SK-N-SH (cell line): ENCODE measurements at regions not wholly inside any gene's neighbourhood (a gene's known extent, or its start where the extent isn't known, plus 50 kb on each side); places are given as distances from the start of the nearest gene placed in this dataset.

ENCODE experiments used
- CTCF ChIA-PET: fragments of 300-600, 350-600 bp; formaldehyde crosslinking; extraction: SDS; loops from one replicate; lab custom pipeline; 2021; lab: Yijun Ruan, JAX
- POLR2A ChIA-PET: fragments of 350-600 bp; sonication (Branson Sonifier 250); formaldehyde crosslinking; extraction: SDS; loops from one replicate; lab custom pipeline; 2020; ENCODE audit warnings: antibody characterized with exemption, inconsistent platforms; lab: Yijun Ruan, JAX
- DNase-seq: peaks from one replicate; pipeline ENCODE4 v3.0.0; 2012
- H2AFZ ChIP-seq: fragments of 200-600 bp; sonication (generic); 2 replicates; pipeline ENCODE4 v1.8.1; 2016; ENCODE audit warnings: antibody characterized with exemption, mild to moderate bottlenecking, low read depth
- H3F3A ChIP-seq: fragments of 200-600 bp; sonication (generic); replicated peaks from 2 replicates; pipeline ENCODE3; 2016; ENCODE audit warnings: antibody characterized with exemption, mild to moderate bottlenecking; ENCODE audit not compliant: insufficient read depth
- H3K27ac ChIP-seq, 2 experiments: fragments of 200-500 bp in 1 of 2; fragments of 200-600 bp in 1 of 2; sonication (Bioruptor generic) in 1 of 2; sonication (generic), shearing (Covaris generic) in 1 of 2; 2 replicates each; pipeline versions ENCODE4 v1.5.1 to v1.6.1; 2014 to 2016; ENCODE audit warnings: low read depth in 2 of 2, inconsistent platforms in 1 of 2, low read length in 1 of 2, mild to moderate bottlenecking in 1 of 2, mixed read lengths in 1 of 2
- H3K27me3 ChIP-seq: fragments of 200-600 bp; sonication (generic), shearing (Covaris generic); 2 replicates; pipeline ENCODE4 v1.6.1; 2016; ENCODE audit warnings: mixed run types; ENCODE audit not compliant: insufficient read depth
- H3K36me3 ChIP-seq, 2 experiments: fragments of 200-500 bp in 1 of 2; fragments of 200-600 bp in 1 of 2; sonication (Bioruptor generic) in 1 of 2; sonication (generic) in 1 of 2; replicated peaks in 1 of 2; 2 replicates each; pipeline versions ENCODE3 to v1.5.1; 2014 to 2016; ENCODE audit warnings: low read length in 1 of 2, mild to moderate bottlenecking in 1 of 2; ENCODE audit not compliant: insufficient read depth in 2 of 2, control insufficient read depth in 1 of 2
- H3K4me1 ChIP-seq, 2 experiments: fragments of 200-500 bp in 1 of 2; fragments of 200-600 bp in 1 of 2; sonication (Bioruptor generic) in 1 of 2; sonication (generic), shearing (Covaris generic) in 1 of 2; 2 replicates each; pipeline versions ENCODE4 v1.5.1 to v1.6.1; 2014 to 2016; ENCODE audit warnings: low read depth in 1 of 2, low read length in 1 of 2, mixed run types in 1 of 2; ENCODE audit not compliant: insufficient read depth in 2 of 2, control insufficient read depth in 1 of 2
- H3K4me2 ChIP-seq: fragments of 200-600 bp; sonication (generic), shearing (Covaris generic); 2 replicates; pipeline ENCODE4 v1.6.1; 2017; ENCODE audit warnings: mixed run types
- H3K4me3 ChIP-seq, 2 experiments: fragments of 200-500 bp in 1 of 2; fragments of 200-600 bp in 1 of 2; sonication (Bioruptor generic) in 1 of 2; sonication (generic), shearing (Covaris generic) in 1 of 2; 2 replicates each; pipeline versions ENCODE4 v1.5.1 to v1.8.1; 2014 to 2016; ENCODE audit warnings: low read depth in 2 of 2, inconsistent platforms in 1 of 2, low read length in 1 of 2, mild to moderate bottlenecking in 1 of 2, mixed read lengths in 1 of 2, moderate library complexity in 1 of 2
- H3K79me2 ChIP-seq: fragments of 200-600 bp; sonication (generic); 2 replicates; pipeline ENCODE4 v1.8.1; 2017; ENCODE audit warnings: mild to moderate bottlenecking; ENCODE audit not compliant: insufficient read depth
- H3K9ac ChIP-seq: fragments of 200-600 bp; sonication (generic); 2 replicates; pipeline ENCODE4 v1.6.1; 2017; ENCODE audit warnings: mixed run types
- H3K9me2 ChIP-seq: fragments of 200-600 bp; sonication (generic); 2 replicates; pipeline ENCODE4 v1.6.1; 2017; ENCODE audit warnings: mixed run types
- H3K9me3 ChIP-seq: fragments of 200-600 bp; sonication (generic); 2 replicates; pipeline ENCODE4 v1.6.1; 2017; ENCODE audit warnings: mixed run types, mild to moderate bottlenecking, moderate library complexity
- H4K20me1 ChIP-seq: fragments of 200-600 bp; sonication (generic); 2 replicates; pipeline ENCODE4 v1.6.1; 2017; ENCODE audit warnings: mild to moderate bottlenecking, mixed run types; ENCODE audit not compliant: insufficient read depth
- EP300 ChIP-seq, 2 experiments: IDR thresholded peaks; 2 replicates each; pipeline versions ENCODE4 v1.4.0 to v1.6.1; 2012; ENCODE audit warnings: borderline replicate concordance in 1 of 2, low read depth in 1 of 2, low read length in 1 of 2
- EZH2phosphoT487 ChIP-seq: fragments of 200-600 bp; sonication (generic); IDR thresholded peaks from 2 replicates; pipeline ENCODE4 v1.6.1; 2017; ENCODE audit warnings: low read depth, mixed run types, mild to moderate bottlenecking, antibody characterized with exemption, moderate library complexity, borderline replicate concordance
- FOSL2 ChIP-seq: IDR thresholded peaks from 2 replicates; pipeline ENCODE4 v1.4.0; 2012; ENCODE audit warnings: low read depth, mild to moderate bottlenecking, moderate library complexity, borderline replicate concordance
- FOXJ3 ChIP-seq: sonication (generic); formaldehyde crosslinking; IDR thresholded peaks from 2 replicates; pipeline ENCODE4 v1.5.1; 2020; ENCODE audit warnings: mild to moderate bottlenecking, missing genetic modification reagents
- FOXM1 ChIP-seq: IDR thresholded peaks from 2 replicates; pipeline ENCODE4 v1.4.0; 2012; ENCODE audit warnings: low read depth, mild to moderate bottlenecking
- GABPA ChIP-seq: IDR thresholded peaks from 2 replicates; pipeline ENCODE4 v1.4.0; 2012; ENCODE audit warnings: low read depth, mild to moderate bottlenecking
- JUND ChIP-seq: IDR thresholded peaks from 2 replicates; pipeline ENCODE4 v1.4.0; 2012
- MXI1 ChIP-seq: IDR thresholded peaks from 2 replicates; pipeline ENCODE4 v1.6.1; 2012; ENCODE audit warnings: mild to moderate bottlenecking, low read depth, low read length, improper control_type of control experiment
- RCOR1 ChIP-seq: fragments of 150-350 bp; IDR thresholded peaks from 2 replicates; pipeline ENCODE4 v1.6.1; 2017; ENCODE audit warnings: antibody characterized with exemption, low read length
- RXRA ChIP-seq: IDR thresholded peaks from 2 replicates; pipeline ENCODE4 v1.4.0; 2012; ENCODE audit warnings: low read depth, mild to moderate bottlenecking, borderline replicate concordance
- SMC3 ChIP-seq: IDR thresholded peaks from 2 replicates; pipeline ENCODE4 v1.6.1; 2012; ENCODE audit warnings: low read depth, low read length, improper control_type of control experiment
- TEAD4 ChIP-seq: IDR thresholded peaks from 2 replicates; pipeline ENCODE4 v1.4.0; 2012; ENCODE audit warnings: mild to moderate bottlenecking, borderline replicate concordance; ENCODE audit not compliant: insufficient read depth
- YY1 ChIP-seq: IDR thresholded peaks from 2 replicates; pipeline ENCODE4 v1.4.0; 2012; ENCODE audit warnings: low read depth, mild to moderate bottlenecking
- WGBS: methylation state at CpG from one replicate; pipeline ENCODE4 v1.1.6; 2017; ENCODE audit warnings: low lambda C conversion rate; 5-methylcytosine and 5-hydroxymethylcytosine counted together
- TF ChIP-seq, protein P1 (sequence below): fragments of 150-350 bp; IDR thresholded peaks from 2 replicates; pipeline ENCODE4 v1.6.1; 2016; ENCODE audit warnings: mild to moderate bottlenecking, low read depth, low read length
- TF ChIP-seq, protein P2 (sequence below): fragments of 150-350 bp; IDR thresholded peaks from 2 replicates; pipeline ENCODE4 v1.6.1; 2017; ENCODE audit warnings: antibody characterized with exemption, low read length, low read depth, borderline replicate concordance
- TF ChIP-seq, protein P3 (sequence below): IDR thresholded peaks from 2 replicates; pipeline ENCODE4 v1.4.0; 2012; ENCODE audit warnings: low read depth

DNA sequence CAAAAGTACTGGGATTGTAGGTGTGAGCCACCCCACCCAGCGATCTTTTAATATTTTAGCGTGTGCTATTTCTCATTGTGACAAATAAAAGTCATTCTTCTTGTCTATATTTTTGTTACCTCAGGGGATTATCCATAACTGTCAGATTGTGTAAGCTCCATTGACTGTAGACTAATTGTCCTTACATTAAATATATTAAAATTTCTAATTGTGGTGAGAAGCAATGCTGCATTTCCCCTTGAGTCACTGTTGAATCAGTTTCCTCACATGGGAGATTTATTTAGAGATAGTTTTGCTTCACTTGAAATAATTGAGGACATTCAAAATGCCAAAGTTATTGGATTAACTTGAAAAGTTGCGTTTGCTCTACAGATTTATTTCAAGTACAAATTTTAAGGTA, 782.4 kb upstream of the WWC1 start:
- peaks cover 0 to 5% of the 10 kb centered on the region in 2 experiments; a peak in 1 of 4 replicates for H3K4me1 ChIP-seq
- no peak for TF ChIP-seq RXRA
- TF ChIP-seq YY1: no peak
- no peak for TF ChIP-seq JUND
- TF ChIP-seq, protein P1, sequence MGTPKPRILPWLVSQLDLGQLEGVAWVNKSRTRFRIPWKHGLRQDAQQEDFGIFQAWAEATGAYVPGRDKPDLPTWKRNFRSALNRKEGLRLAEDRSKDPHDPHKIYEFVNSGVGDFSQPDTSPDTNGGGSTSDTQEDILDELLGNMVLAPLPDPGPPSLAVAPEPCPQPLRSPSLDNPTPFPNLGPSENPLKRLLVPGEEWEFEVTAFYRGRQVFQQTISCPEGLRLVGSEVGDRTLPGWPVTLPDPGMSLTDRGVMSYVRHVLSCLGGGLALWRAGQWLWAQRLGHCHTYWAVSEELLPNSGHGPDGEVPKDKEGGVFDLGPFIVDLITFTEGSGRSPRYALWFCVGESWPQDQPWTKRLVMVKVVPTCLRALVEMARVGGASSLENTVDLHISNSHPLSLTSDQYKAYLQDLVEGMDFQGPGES: no peak
- no peak for TF ChIP-seq SMC3
- TF ChIP-seq, protein P2, sequence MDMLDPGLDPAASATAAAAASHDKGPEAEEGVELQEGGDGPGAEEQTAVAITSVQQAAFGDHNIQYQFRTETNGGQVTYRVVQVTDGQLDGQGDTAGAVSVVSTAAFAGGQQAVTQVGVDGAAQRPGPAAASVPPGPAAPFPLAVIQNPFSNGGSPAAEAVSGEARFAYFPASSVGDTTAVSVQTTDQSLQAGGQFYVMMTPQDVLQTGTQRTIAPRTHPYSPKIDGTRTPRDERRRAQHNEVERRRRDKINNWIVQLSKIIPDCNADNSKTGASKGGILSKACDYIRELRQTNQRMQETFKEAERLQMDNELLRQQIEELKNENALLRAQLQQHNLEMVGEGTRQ: no peak
- no peak for TF ChIP-seq EZH2phosphoT487
- no peak for TF ChIP-seq RCOR1
- TF ChIP-seq FOSL2: no peak
- TF ChIP-seq, protein P3, sequence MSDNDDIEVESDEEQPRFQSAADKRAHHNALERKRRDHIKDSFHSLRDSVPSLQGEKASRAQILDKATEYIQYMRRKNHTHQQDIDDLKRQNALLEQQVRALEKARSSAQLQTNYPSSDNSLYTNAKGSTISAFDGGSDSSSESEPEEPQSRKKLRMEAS: no peak
- no peak for TF ChIP-seq FOXM1
- TF ChIP-seq GABPA: no peak
- TF ChIP-seq FOXJ3: no peak
- TF ChIP-seq MXI1: no peak
- TF ChIP-seq TEAD4: no peak
- TF ChIP-seq, all 33 proteins: peak for 0
- Histone ChIP-seq H3K4me3 (no peak overlapping the region), H3K9me3 (no peaks in the 10 kb centered on the region), H3K9me2 (no peaks in the 10 kb centered on the region), H3K27me3 (no peaks in the 10 kb centered on the region), H2AFZ (no peak overlapping the region), H3F3A (no peaks in the 10 kb centered on the region), H3K4me2 (no peak overlapping the region), H3K79me2 (no peaks in the 10 kb centered on the region), H3K36me3 (no peaks in the 10 kb centered on the region), H4K20me1 (no peaks in the 10 kb centered on the region), H3K9ac (no peak overlapping the region), H3K27ac (no peak overlapping the region)
- ChIA-PET POLR2A (no interaction called here), CTCF (no interaction called here)
- DNase-seq: no peak
- 52% methylated on average over 3 of the region's 3 CpGs for WGBS

DNA sequence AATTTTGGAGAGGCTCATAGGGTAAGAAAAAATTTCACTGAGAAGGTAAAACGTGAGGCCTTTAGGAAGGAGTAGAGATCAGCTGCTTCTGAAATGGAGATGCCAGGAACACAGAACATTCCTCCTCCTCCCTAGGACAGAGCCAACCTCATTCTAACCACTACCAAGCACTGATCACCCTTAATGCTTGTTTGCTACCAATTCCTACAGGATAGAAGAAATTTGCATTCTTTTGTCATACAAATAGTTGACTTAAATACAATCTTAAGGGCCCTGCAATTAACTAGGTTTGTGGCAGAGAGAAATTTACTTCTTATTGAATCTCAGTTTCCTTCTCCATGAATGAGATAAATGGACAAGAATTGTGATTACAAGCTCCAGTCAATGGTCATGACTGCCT, 780.2 kb upstream of the WWC1 start:
- H3K9ac ChIP-seq: no peak overlapping the region
- no peak overlapping the region for H2AFZ ChIP-seq
- no peaks in the 10 kb centered on the region for H3K9me3 ChIP-seq
- no peak overlapping the region for H3K4me2 ChIP-seq
- no peaks in the 10 kb centered on the region for H3F3A ChIP-seq
- ChIA-PET POLR2A (no interaction called here), CTCF (no interaction called here)
- H3K79me2 ChIP-seq: no peaks in the 10 kb centered on the region
- H3K27ac ChIP-seq: no peak overlapping the region
- H3K27me3 ChIP-seq: no peaks in the 10 kb centered on the region
- H3K4me1 ChIP-seq: peaks cover 0 to 5% of the 10 kb centered on the region in 2 experiments; a peak in 1 of 4 replicates
- H4K20me1 ChIP-seq: no peaks in the 10 kb centered on the region
- no peaks in the 10 kb centered on the region for H3K9me2 ChIP-seq
- DNase-seq: no peak
- no peak for TF ChIP-seq MXI1
- no peak for TF ChIP-seq EP300 (IDR thresholded peaks at IDR 0.05; ENCODE audit: borderline replicate concordance in 1 of 2, low read depth in 1 of 2, low read length in 1 of 2)
- H3K4me3 ChIP-seq: no peak overlapping the region
- 8% methylated on average over 1 of the region's 1 CpG for WGBS
- H3K36me3 ChIP-seq: no peaks in the 10 kb centered on the region
